ENCODE measurements at regions not wholly inside any gene's neighbourhood (a gene's known extent, or its start where the extent isn't known, plus 50 kb on each side); places are given as distances from the start of the nearest gene placed in this dataset.

GRCh38 chr10:89097226-89097625 lies 106.6 kb downstream of the FAS start:
- TF ChIP-seq CTCF (conservative IDR thresholded peaks at IDR 0.05; ENCODE audit: low read length), result no peak
- DNase-seq (ENCODE audit: low read depth), result peak; percentile 38
- no peak overlapping the region for H3K4me3 ChIP-seq (ENCODE audit: low read length)

GRCh38 chr10:89095701-89096391 lies 105.2 kb downstream of the FAS start:
- no peak for TF ChIP-seq CTCF (conservative IDR thresholded peaks at IDR 0.05; ENCODE audit: low read length)
- H3K4me3 ChIP-seq (ENCODE audit: low read length), result no peak overlapping the region
- DNase-seq (ENCODE audit: low read depth), result no peak

- no peak overlapping the region for H3K4me3 ChIP-seq (ENCODE audit: low read length)
- DNase-seq (ENCODE audit: low read depth), result no peak
- TF ChIP-seq CTCF (conservative IDR thresholded peaks at IDR 0.05; ENCODE audit: low read length), result no peak
These were observed 103.1 kb downstream of the FAS start for GRCh38 chr10:89093728-89094127.

GRCh38 chr10:89092981-89093380 lies 102.4 kb downstream of the FAS start:
- DNase-seq (ENCODE audit: low read depth), result no peak
- TF ChIP-seq CTCF (conservative IDR thresholded peaks at IDR 0.05; ENCODE audit: low read length), result no peak
- H3K4me3 ChIP-seq (ENCODE audit: low read length), result no peak overlapping the region

- no peak overlapping the region for H3K4me3 ChIP-seq (ENCODE audit: low read length)
- TF ChIP-seq CTCF (conservative IDR thresholded peaks at IDR 0.05; ENCODE audit: low read length), result no peak
- no peak for DNase-seq (ENCODE audit: low read depth)
These were observed 101.8 kb downstream of the FAS start for GRCh38 chr10:89092439-89092838.

GRCh38 chr10:89091496-89091895 lies 100.9 kb downstream of the FAS start:
- H3K4me3 ChIP-seq (ENCODE audit: low read length), result no peak overlapping the region
- DNase-seq (ENCODE audit: low read depth), result peak; percentile 62
- TF ChIP-seq CTCF (conservative IDR thresholded peaks at IDR 0.05; ENCODE audit: low read length), result no peak

GRCh38 chr10:89090756-89091445 lies 100.3 kb downstream of the FAS start:
- DNase-seq (ENCODE audit: low read depth), result peak; percentile 84
- no peak for TF ChIP-seq CTCF (conservative IDR thresholded peaks at IDR 0.05; ENCODE audit: low read length)
- no peak overlapping the region for H3K4me3 ChIP-seq (ENCODE audit: low read length)
